ENCODE measurements at regions not wholly inside any gene's neighbourhood (a gene's known extent, or its start where the extent isn't known, plus 50 kb on each side); places are given as distances from the start of the nearest gene placed in this dataset.

GRCh38 chr4:157886645-157887044 is 286.2 kb downstream of the GASK1B start:
- Histone ChIP-seq H3K4me1 (no peaks in the 10 kb centered on the region), H3K36me3 (no peaks in the 10 kb centered on the region), H3K9me3 (no peaks in the 10 kb centered on the region), H3K4me3 (no peak overlapping the region), H3K27me3 (no peaks in the 10 kb centered on the region), H3K27ac (no peak overlapping the region)
- TF ChIP-seq, protein P1, sequence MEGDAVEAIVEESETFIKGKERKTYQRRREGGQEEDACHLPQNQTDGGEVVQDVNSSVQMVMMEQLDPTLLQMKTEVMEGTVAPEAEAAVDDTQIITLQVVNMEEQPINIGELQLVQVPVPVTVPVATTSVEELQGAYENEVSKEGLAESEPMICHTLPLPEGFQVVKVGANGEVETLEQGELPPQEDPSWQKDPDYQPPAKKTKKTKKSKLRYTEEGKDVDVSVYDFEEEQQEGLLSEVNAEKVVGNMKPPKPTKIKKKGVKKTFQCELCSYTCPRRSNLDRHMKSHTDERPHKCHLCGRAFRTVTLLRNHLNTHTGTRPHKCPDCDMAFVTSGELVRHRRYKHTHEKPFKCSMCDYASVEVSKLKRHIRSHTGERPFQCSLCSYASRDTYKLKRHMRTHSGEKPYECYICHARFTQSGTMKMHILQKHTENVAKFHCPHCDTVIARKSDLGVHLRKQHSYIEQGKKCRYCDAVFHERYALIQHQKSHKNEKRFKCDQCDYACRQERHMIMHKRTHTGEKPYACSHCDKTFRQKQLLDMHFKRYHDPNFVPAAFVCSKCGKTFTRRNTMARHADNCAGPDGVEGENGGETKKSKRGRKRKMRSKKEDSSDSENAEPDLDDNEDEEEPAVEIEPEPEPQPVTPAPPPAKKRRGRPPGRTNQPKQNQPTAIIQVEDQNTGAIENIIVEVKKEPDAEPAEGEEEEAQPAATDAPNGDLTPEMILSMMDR (IDR thresholded peaks at IDR 0.05), result no peak
- intact Hi-C loops (cut with DNase I), result no loop called here
- DNase-seq, result no peak
- no peak for ATAC-seq

GRCh38 chr4:157885811-157886210 is 287.0 kb downstream of the GASK1B start:
- Histone ChIP-seq H3K27me3 (no peaks in the 10 kb centered on the region), H3K9me3 (no peaks in the 10 kb centered on the region), H3K36me3 (no peaks in the 10 kb centered on the region), H3K4me1 (no peaks in the 10 kb centered on the region), H3K4me3 (no peak overlapping the region), H3K27ac (no peak overlapping the region)
- TF ChIP-seq, protein P1 (IDR thresholded peaks at IDR 0.05), result no peak
- ATAC-seq (no peak), DNase-seq (no peak)
- intact Hi-C loops (cut with DNase I), result no loop called here

GRCh38 chr4:157882901-157883300 is 289.9 kb downstream of the GASK1B start:
- no peak for ATAC-seq

GRCh38 chr4:157880761-157881160 is 292.1 kb downstream of the GASK1B start:
- H3K4me3 ChIP-seq, result no peak overlapping the region
- no peaks in the 10 kb centered on the region for H3K36me3 ChIP-seq
- ATAC-seq (no peak), DNase-seq (no peak)
- no peaks in the 10 kb centered on the region for H3K9me3 ChIP-seq
- intact Hi-C loops (cut with DNase I), result no loop called here
- H3K4me1 ChIP-seq, result no peaks in the 10 kb centered on the region
- H3K27ac ChIP-seq, result no peak overlapping the region
- TF ChIP-seq, protein P1 (IDR thresholded peaks at IDR 0.05), result no peak
- H3K27me3 ChIP-seq, result no peaks in the 10 kb centered on the region

More at GRCh38 chr4:157882901-157883300, 289.9 kb downstream of the GASK1B start:
- H3K27me3 ChIP-seq, result no peaks in the 10 kb centered on the region
- no peaks in the 10 kb centered on the region for H3K36me3 ChIP-seq
- no peak overlapping the region for H3K27ac ChIP-seq
- no peak overlapping the region for H3K4me3 ChIP-seq
- intact Hi-C loops (cut with DNase I), result no loop called here
- no peaks in the 10 kb centered on the region for H3K4me1 ChIP-seq
- DNase-seq, result no peak
- TF ChIP-seq, protein P1 (IDR thresholded peaks at IDR 0.05), result no peak
- no peaks in the 10 kb centered on the region for H3K9me3 ChIP-seq

GRCh38 chr4:157854819-157855218 is 318.0 kb downstream of the GASK1B start:
- DNase-seq (no peak), ATAC-seq (no peak)
- Histone ChIP-seq H3K9me3 (no peaks in the 10 kb centered on the region), H3K4me1 (no peaks in the 10 kb centered on the region), H3K27me3 (no peaks in the 10 kb centered on the region), H3K4me3 (no peak overlapping the region), H3K36me3 (no peaks in the 10 kb centered on the region), H3K27ac (no peak overlapping the region)
- intact Hi-C loops (cut with DNase I), result no loop called here
- TF ChIP-seq, protein P1 (IDR thresholded peaks at IDR 0.05), result no peak
